HepG2 (cell line): ENCODE measurements at regions not wholly inside any gene's neighbourhood (a gene's known extent, or its start where the extent isn't known, plus 50 kb on each side); places are given as distances from the start of the nearest gene placed in this dataset.

Experiments
- ATAC-seq: fragments of 200-7000 bp; cut with Tn5 transposase; 3 replicates; pipeline ENCODE4 v1.9.1; 2020; ENCODE audit warnings: mild to moderate bottlenecking, moderate library complexity
- BruUV-seq: library from RNA; stranded (reverse); fragments of 400-500 nt; replicated peaks from 2 replicates; lab custom pipeline; 2021; lab: Mats Ljungman, UMichigan
- CTCF ChIA-PET: fragments of 300-600 bp; formaldehyde crosslinking; extraction: SDS; loops from one replicate; lab custom pipeline; 2021; ENCODE audit warnings: low total read pairs, inconsistent platforms, low intra/inter-chr PET ratio; lab: Yijun Ruan, JAX
- POLR2A ChIA-PET: fragments of 350-600 bp; sonication (Branson Sonifier 250); formaldehyde crosslinking; loops from one replicate; lab custom pipeline; 2020; ENCODE audit warnings: antibody characterized with exemption, inconsistent platforms; lab: Yijun Ruan, JAX
- DNase-seq: peaks from one replicate; pipeline ENCODE4 v3.0.0-alpha.2; 2015; ENCODE audit warnings: low spot score
- FAIRE-seq: peaks from 3 replicates; lab custom pipeline; 2011; peaks lifted over from hg19 to GRCh38; lab: Jason Lieb, UNC
- H2AFZ ChIP-seq: one replicate; pipeline ENCODE4 v1.6.1; 2011; ENCODE audit warnings: low read length, inconsistent platforms
- H3K27ac ChIP-seq: fragments of 300-600 bp; 3 replicates; pipeline ENCODE4 v1.8.0; 2011; ENCODE audit warnings: mixed run types, mild to moderate bottlenecking, mixed read lengths, low read length, inconsistent platforms; ENCODE audit not compliant: insufficient read depth; ENCODE audit errors: extremely low read length
- H3K27me3 ChIP-seq, 2 experiments: fragments of 200-600 bp in 1 of 2; 2 replicates in 1 of 2; 3 replicates in 1 of 2; pipeline versions ENCODE4 v1.6.0 to v1.8.0; 2011; ENCODE audit warnings: low read length in 2 of 2, mild to moderate bottlenecking in 2 of 2, moderate library complexity in 2 of 2, inconsistent platforms in 1 of 2; ENCODE audit not compliant: insufficient read depth in 2 of 2, control insufficient read depth in 1 of 2
- H3K36me3 ChIP-seq, 2 experiments: fragments of 200-600 bp in 1 of 2; replicated peaks in 1 of 2; 2 replicates in 1 of 2; 3 replicates in 1 of 2; pipeline versions ENCODE4 v1.5.1 to v1.8.0; 2011; ENCODE audit warnings: low read length in 2 of 2, inconsistent platforms in 1 of 2; ENCODE audit not compliant: insufficient read depth in 2 of 2, control insufficient read depth in 1 of 2
- H3K4me1 ChIP-seq: 2 replicates; pipeline ENCODE4 v1.5.1; 2012; ENCODE audit warnings: low read length, inconsistent platforms; ENCODE audit not compliant: insufficient read depth
- H3K4me2 ChIP-seq: 2 replicates; pipeline ENCODE4 v1.6.0; 2011; ENCODE audit warnings: low read depth, low read length, inconsistent platforms
- H3K4me3 ChIP-seq, 3 experiments: fragments of 200-600 bp in 1 of 3; sonication (generic), shearing (Covaris generic) in 1 of 3; replicated peaks in 1 of 3; 2 replicates each; pipeline ENCODE4 v1.5.1; 2011 to 2016; ENCODE audit warnings: low read length in 3 of 3, inconsistent platforms in 2 of 3, low read depth in 2 of 3, mild to moderate bottlenecking in 2 of 3, control low read depth in 1 of 3, mixed read lengths in 1 of 3; ENCODE audit not compliant: insufficient read depth in 1 of 3
- H3K79me2 ChIP-seq: one replicate; pipeline ENCODE4 v1.6.1; 2011; ENCODE audit warnings: low read length, inconsistent platforms; ENCODE audit not compliant: insufficient read depth
- H3K9ac ChIP-seq: 2 replicates; pipeline ENCODE4 v1.6.0; 2011; ENCODE audit warnings: mild to moderate bottlenecking, low read depth, low read length, inconsistent platforms; ENCODE audit not compliant: insufficient read depth
- H3K9me3 ChIP-seq: 2 replicates; pipeline ENCODE4 v1.5.1; 2012; ENCODE audit warnings: mild to moderate bottlenecking, low read length
- H4K20me1 ChIP-seq: 2 replicates; pipeline ENCODE4 v1.6.0; 2011; ENCODE audit warnings: inconsistent platforms, mild to moderate bottlenecking, low read length, moderate library complexity; ENCODE audit not compliant: insufficient read depth
- ATF7 ChIP-seq, 2 experiments: fragments of 450-650 bp in 1 of 2; sonication (generic) in 1 of 2; formaldehyde crosslinking in 1 of 2; IDR thresholded peaks; 2 replicates each; pipeline versions ENCODE4 v1.4.0 to v1.6.1; 2016 to 2020; ENCODE audit warnings: antibody characterized with exemption in 1 of 2, mild to moderate bottlenecking in 1 of 2, missing genetic modification reagents in 1 of 2
- CREM ChIP-seq, 2 experiments: sonication (generic) in 1 of 2; formaldehyde crosslinking in 1 of 2; IDR thresholded peaks; 2 replicates each; pipeline versions ENCODE4 v1.4.0 to v1.6.1; 2016 to 2020; ENCODE audit warnings: antibody characterized with exemption in 1 of 2, mild to moderate bottlenecking in 1 of 2, missing genetic modification reagents in 1 of 2
- KDM5B ChIP-seq: sonication (generic); formaldehyde crosslinking; IDR thresholded peaks from 2 replicates; pipeline ENCODE4 v1.4.0; 2020; ENCODE audit warnings: missing genetic modification reagents, mild to moderate bottlenecking, borderline replicate concordance
- NFRKB ChIP-seq: fragments of 450-650 bp; IDR thresholded peaks from 2 replicates; pipeline ENCODE4 v1.6.1; 2017
- PHF21A ChIP-seq: sonication (generic); formaldehyde crosslinking; IDR thresholded peaks from 2 replicates; pipeline ENCODE4 v1.5.0; 2020; ENCODE audit warnings: mild to moderate bottlenecking, missing genetic modification reagents
- ZFP62 ChIP-seq: sonication (generic); formaldehyde crosslinking; IDR thresholded peaks from 2 replicates; pipeline ENCODE4 v1.4.0; 2020; ENCODE audit warnings: missing genetic modification reagents
- ZNF251 ChIP-seq: sonication (generic); formaldehyde crosslinking; IDR thresholded peaks from 2 replicates; pipeline ENCODE4 v1.9.0; 2021; ENCODE audit warnings: mild to moderate bottlenecking, missing genetic modification reagents
- ZNF460 ChIP-seq: sonication (generic); formaldehyde crosslinking; IDR thresholded peaks from 2 replicates; pipeline ENCODE4 v1.5.1; 2020; ENCODE audit warnings: missing genetic modification reagents, mild to moderate bottlenecking, borderline replicate concordance
- ZNF619 ChIP-seq: sonication (generic); formaldehyde crosslinking; IDR thresholded peaks from 2 replicates; pipeline ENCODE4 v1.4.0; 2020; ENCODE audit warnings: mild to moderate bottlenecking, missing genetic modification reagents
- WGBS: methylation state at CpG from one replicate; pipeline ENCODE4 v1.1.6; 2017; ENCODE audit warnings: low lambda C conversion rate; 5-methylcytosine and 5-hydroxymethylcytosine counted together
- in situ Hi-C: cut with HindIII; loops from 2 replicates; pipeline ENCODE4 v1.10.0; 2017; ENCODE audit warnings: low pct_unique_long_range_greater_than_20kb; ENCODE audit not compliant: extremely low pct_ligation_motif_present
- intact Hi-C: fragments of 100-400 bp; cut with micrococcal nuclease; formaldehyde crosslinking; loops from one replicate; pipeline ENCODE4 v1.10.0; 2022; ENCODE audit not compliant: unreplicated experiment
- TF ChIP-seq, protein P1 (sequence below): sonication (generic); formaldehyde crosslinking; IDR thresholded peaks from 2 replicates; pipeline ENCODE4 v1.5.1; 2020; ENCODE audit warnings: mild to moderate bottlenecking, moderate library complexity, missing genetic modification reagents
- TF ChIP-seq, protein P2 (sequence below): IDR thresholded peaks from 2 replicates; pipeline ENCODE4 v1.6.1; 2016; ENCODE audit warnings: mild to moderate bottlenecking, missing biosample characterization, missing genetic modification reagents
- TF ChIP-seq, protein P3 (sequence below): sonication (generic); formaldehyde crosslinking; IDR thresholded peaks from 2 replicates; pipeline ENCODE4 v1.9.0; 2021; ENCODE audit warnings: missing genetic modification reagents, borderline replicate concordance

DNA sequence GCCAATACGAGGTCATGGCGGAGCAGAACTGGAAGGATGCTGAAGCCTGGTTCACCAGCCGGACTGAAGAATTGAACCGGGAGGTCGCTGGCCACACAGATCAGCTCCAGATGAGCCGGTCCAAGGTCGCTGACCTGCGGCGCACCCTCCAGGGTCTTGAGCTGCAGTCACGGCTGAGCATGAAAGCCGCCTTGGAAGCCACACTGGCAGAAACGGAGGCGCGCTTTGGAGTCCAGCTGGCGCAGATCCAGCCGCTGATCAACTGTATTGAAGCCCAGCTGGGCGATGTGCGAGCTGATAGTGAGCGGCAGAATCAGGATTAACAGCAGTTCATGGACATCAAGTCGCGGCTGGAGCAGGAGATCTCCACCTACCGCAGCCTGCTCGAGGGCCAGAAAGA lies 296.9 kb downstream of the OGFRL1 start:
- TF ChIP-seq, protein P1, sequence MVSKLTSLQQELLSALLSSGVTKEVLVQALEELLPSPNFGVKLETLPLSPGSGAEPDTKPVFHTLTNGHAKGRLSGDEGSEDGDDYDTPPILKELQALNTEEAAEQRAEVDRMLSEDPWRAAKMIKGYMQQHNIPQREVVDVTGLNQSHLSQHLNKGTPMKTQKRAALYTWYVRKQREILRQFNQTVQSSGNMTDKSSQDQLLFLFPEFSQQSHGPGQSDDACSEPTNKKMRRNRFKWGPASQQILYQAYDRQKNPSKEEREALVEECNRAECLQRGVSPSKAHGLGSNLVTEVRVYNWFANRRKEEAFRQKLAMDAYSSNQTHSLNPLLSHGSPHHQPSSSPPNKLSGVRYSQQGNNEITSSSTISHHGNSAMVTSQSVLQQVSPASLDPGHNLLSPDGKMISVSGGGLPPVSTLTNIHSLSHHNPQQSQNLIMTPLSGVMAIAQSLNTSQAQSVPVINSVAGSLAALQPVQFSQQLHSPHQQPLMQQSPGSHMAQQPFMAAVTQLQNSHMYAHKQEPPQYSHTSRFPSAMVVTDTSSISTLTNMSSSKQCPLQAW (CRISPR knock-in tag) = no peak
- TF ChIP-seq KDM5B (no peak), ZFP62 (CRISPR knock-in tag) (no peak)
- in situ Hi-C loops = no loop called here
- CTCF ChIA-PET = no interaction called here

DNA sequence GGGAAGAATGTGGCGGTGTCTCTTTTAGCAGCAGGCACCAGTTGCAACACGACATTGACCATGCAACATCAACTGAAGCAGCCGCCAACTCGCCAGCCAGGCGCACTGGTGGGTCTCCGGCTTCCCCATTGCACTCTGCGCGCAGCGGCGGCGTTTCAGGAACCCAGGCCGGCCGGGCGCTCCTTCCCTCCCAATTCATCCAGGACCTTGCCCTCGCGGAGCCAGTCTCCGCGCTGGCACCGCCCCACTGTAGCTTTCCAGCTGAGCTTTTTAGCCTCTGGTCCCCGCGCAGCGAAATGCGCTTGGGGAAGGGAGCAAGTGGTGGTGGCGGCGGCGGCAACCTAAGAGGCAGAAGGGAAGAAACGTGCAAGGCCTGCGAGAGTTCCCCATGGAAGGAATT lies 297.9 kb upstream of the RIMS1 start:
- FAIRE-seq (no peak), ATAC-seq (no peak), DNase-seq (no peak)
- no peaks in the 10 kb centered on the region for H3K79me2 ChIP-seq
- no peak overlapping the region for H3K4me3 ChIP-seq
- no TSS peak for BruUV-seq
- no peak overlapping the region for H3K4me2 ChIP-seq
- TF ChIP-seq, protein P2, sequence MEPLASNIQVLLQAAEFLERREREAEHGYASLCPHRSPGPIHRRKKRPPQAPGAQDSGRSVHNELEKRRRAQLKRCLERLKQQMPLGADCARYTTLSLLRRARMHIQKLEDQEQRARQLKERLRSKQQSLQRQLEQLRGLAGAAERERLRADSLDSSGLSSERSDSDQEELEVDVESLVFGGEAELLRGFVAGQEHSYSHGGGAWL (CRISPR knock-in tag) = no peak
- no peak for TF ChIP-seq ZNF460
- no peak for TF ChIP-seq ZNF251
- no peak for TF ChIP-seq PHF21A (CRISPR knock-in tag)
- no peak for TF ChIP-seq ATF7 (IDR thresholded peaks at IDR 0.05)
- TF ChIP-seq ATF7 (CRISPR knock-in tag; IDR thresholded peaks at IDR 0.05) = no peak
- no peak for TF ChIP-seq NFRKB
- TF ChIP-seq ZNF619 (CRISPR knock-in tag) = no peak
- TF ChIP-seq CREM (IDR thresholded peaks at IDR 0.05) = no peak
- TF ChIP-seq CREM (CRISPR knock-in tag; IDR thresholded peaks at IDR 0.05) = no peak
- TF ChIP-seq, protein P3, sequence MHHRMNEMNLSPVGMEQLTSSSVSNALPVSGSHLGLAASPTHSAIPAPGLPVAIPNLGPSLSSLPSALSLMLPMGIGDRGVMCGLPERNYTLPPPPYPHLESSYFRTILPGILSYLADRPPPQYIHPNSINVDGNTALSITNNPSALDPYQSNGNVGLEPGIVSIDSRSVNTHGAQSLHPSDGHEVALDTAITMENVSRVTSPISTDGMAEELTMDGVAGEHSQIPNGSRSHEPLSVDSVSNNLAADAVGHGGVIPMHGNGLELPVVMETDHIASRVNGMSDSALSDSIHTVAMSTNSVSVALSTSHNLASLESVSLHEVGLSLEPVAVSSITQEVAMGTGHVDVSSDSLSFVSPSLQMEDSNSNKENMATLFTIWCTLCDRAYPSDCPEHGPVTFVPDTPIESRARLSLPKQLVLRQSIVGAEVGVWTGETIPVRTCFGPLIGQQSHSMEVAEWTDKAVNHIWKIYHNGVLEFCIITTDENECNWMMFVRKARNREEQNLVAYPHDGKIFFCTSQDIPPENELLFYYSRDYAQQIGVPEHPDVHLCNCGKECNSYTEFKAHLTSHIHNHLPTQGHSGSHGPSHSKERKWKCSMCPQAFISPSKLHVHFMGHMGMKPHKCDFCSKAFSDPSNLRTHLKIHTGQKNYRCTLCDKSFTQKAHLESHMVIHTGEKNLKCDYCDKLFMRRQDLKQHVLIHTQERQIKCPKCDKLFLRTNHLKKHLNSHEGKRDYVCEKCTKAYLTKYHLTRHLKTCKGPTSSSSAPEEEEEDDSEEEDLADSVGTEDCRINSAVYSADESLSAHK (CRISPR knock-in tag) = no peak
- intact Hi-C loops = no loop called here
- H3K36me3 ChIP-seq = no peaks in the 10 kb centered on the region
- H3K27ac ChIP-seq = no peak overlapping the region
- H2AFZ ChIP-seq = no peak overlapping the region
- H3K9me3 ChIP-seq = no peaks in the 10 kb centered on the region
- CTCF ChIA-PET = no interaction called here
- WGBS = 66% methylated on average over 28 of the region's 28 CpGs
- H4K20me1 ChIP-seq = no peaks in the 10 kb centered on the region
- no peaks in the 10 kb centered on the region for H3K27me3 ChIP-seq
- no peak overlapping the region for H3K9ac ChIP-seq
- no peaks in the 10 kb centered on the region for H3K4me1 ChIP-seq
- POLR2A ChIA-PET = no interaction called here
- in situ Hi-C loops = no loop called here

More for the DNA sequence above, 296.9 kb downstream of the OGFRL1 start:
- H3K36me3 ChIP-seq = no peaks in the 10 kb centered on the region
- no peak for ATAC-seq
- FAIRE-seq = no peak
- no peaks in the 10 kb centered on the region; a peak in 1 of 5 replicates for H3K27me3 ChIP-seq
- H3K4me2 ChIP-seq = no peak overlapping the region
- BruUV-seq = no TSS peak
- no peaks in the 10 kb centered on the region for H3K79me2 ChIP-seq
- H3K9ac ChIP-seq = no peak overlapping the region
- H3K4me3 ChIP-seq = no peak overlapping the region
- H3K9me3 ChIP-seq = no peaks in the 10 kb centered on the region
- intact Hi-C loops = no loop called here
- 83% methylated on average over 13 of the region's 23 CpGs for WGBS
- no peak overlapping the region for H3K27ac ChIP-seq
- no peaks in the 10 kb centered on the region for H4K20me1 ChIP-seq
- DNase-seq = no peak
- POLR2A ChIA-PET = no interaction called here
- H3K4me1 ChIP-seq = no peaks in the 10 kb centered on the region
- no peak overlapping the region for H2AFZ ChIP-seq
